ENCODE measurements at regions not wholly inside any gene's neighbourhood (a gene's known extent, or its start where the extent isn't known, plus 50 kb on each side); places are given as distances from the start of the nearest gene placed in this dataset.

- TF ChIP-seq RCOR1 (IDR thresholded peaks at IDR 0.05; ENCODE audit: low read depth, low read length) (no peak), CTCF (IDR thresholded peaks at IDR 0.05) (no peak), POLR2A (IDR thresholded peaks at IDR 0.05; ENCODE audit: low read length) (no peak), REST (IDR thresholded peaks at IDR 0.05) (no peak), KDM1A (IDR thresholded peaks at IDR 0.05; ENCODE audit: low read depth) (no peak)
Observed at GRCh38 chr20:6959900-6960312, 192.4 kb downstream of the BMP2 start.

Measured in A549 (cell line).